ENCODE measurements at regions not wholly inside any gene's neighbourhood (a gene's known extent, or its start where the extent isn't known, plus 50 kb on each side); places are given as distances from the start of the nearest gene placed in this dataset.

GRCh38 chr7:156025675-156026074 is 213.4 kb upstream of the SHH start:
- TF ChIP-seq YY1 (IDR thresholded peaks at IDR 0.05; ENCODE audit: insufficient read depth, insufficient read length) = no peak
- no peak for TF ChIP-seq ZNF274 (IDR thresholded peaks at IDR 0.05; ENCODE audit: low read depth, low read length)
- TF ChIP-seq SUZ12 (IDR thresholded peaks at IDR 0.05; ENCODE audit: extremely low read depth, insufficient read depth, insufficient read length) = no peak
